Hepatocyte (in vitro differentiated cells): ENCODE measurements at regions not wholly inside any gene's neighbourhood (a gene's known extent, or its start where the extent isn't known, plus 50 kb on each side); places are given as distances from the start of the nearest gene placed in this dataset.

ENCODE experiments used
- DNase-seq: peaks from one replicate; pipeline ENCODE4 v3.0.0-alpha.2; 2016; ENCODE audit warnings: low spot score
- H2AFZ ChIP-seq: fragments of 200-600 bp; sonication (generic); 2 replicates; pipeline ENCODE4 v1.6.0; 2016; ENCODE audit warnings: antibody characterized with exemption, mild to moderate bottlenecking
- H3K27ac ChIP-seq: fragments of 200-600 bp; sonication (generic); 2 replicates; pipeline ENCODE4 v1.5.1; 2016; ENCODE audit warnings: mild to moderate bottlenecking
- H3K27me3 ChIP-seq: fragments of 200-600 bp; sonication (generic); 2 replicates; pipeline ENCODE4 v1.6.1; 2016
- H3K36me3 ChIP-seq: fragments of 200-600 bp; sonication (generic); replicated peaks from 2 replicates; pipeline ENCODE4 v1.5.1; 2016; ENCODE audit warnings: low read depth; ENCODE audit not compliant: insufficient read depth
- H3K4me1 ChIP-seq: fragments of 200-600 bp; sonication (generic); 2 replicates; pipeline ENCODE4 v1.5.1; 2016; ENCODE audit warnings: mild to moderate bottlenecking, moderate library complexity; ENCODE audit not compliant: insufficient read depth
- H3K4me2 ChIP-seq: fragments of 200-600 bp; sonication (generic); 2 replicates; pipeline ENCODE4 v1.6.0; 2016
- H3K4me3 ChIP-seq: fragments of 200-600 bp; sonication (generic); 2 replicates; pipeline ENCODE4 v1.5.1; 2016; ENCODE audit warnings: mild to moderate bottlenecking
- H3K79me2 ChIP-seq: fragments of 200-600 bp; sonication (generic); 2 replicates; pipeline ENCODE4 v1.6.0; 2017; ENCODE audit warnings: mild to moderate bottlenecking
- H3K9me2 ChIP-seq: fragments of 200-600 bp; sonication (generic); replicated peaks from 2 replicates; pipeline ENCODE4 v1.6.0; 2017; ENCODE audit warnings: mild to moderate bottlenecking; ENCODE audit not compliant: insufficient read depth
- H3K9me3 ChIP-seq: fragments of 200-600 bp; sonication (generic); 2 replicates; pipeline ENCODE4 v1.5.1; 2016; ENCODE audit warnings: low read depth, mild to moderate bottlenecking
- H4K20me1 ChIP-seq: fragments of 200-600 bp; sonication (generic); 2 replicates; pipeline ENCODE4 v1.6.0; 2016; ENCODE audit warnings: mild to moderate bottlenecking; ENCODE audit not compliant: insufficient read depth, poor library complexity, severe bottlenecking
- CTCF ChIP-seq: fragments of 200-600 bp; sonication (generic); IDR thresholded peaks from 2 replicates; pipeline ENCODE4 v1.5.1; 2016; ENCODE audit warnings: antibody characterized with exemption, mild to moderate bottlenecking; ENCODE audit not compliant: poor library complexity
- EZH2 ChIP-seq: fragments of 200-600 bp; sonication (generic); IDR thresholded peaks from 2 replicates; pipeline ENCODE4 v1.6.1; 2016; ENCODE audit warnings: antibody characterized with exemption, mild to moderate bottlenecking, borderline replicate concordance
- EZH2phosphoT487 ChIP-seq: fragments of 200-600 bp; sonication (generic); IDR thresholded peaks from one replicate; pipeline ENCODE4 v1.6.1; 2018; ENCODE audit warnings: antibody characterized with exemption, mild to moderate bottlenecking, low read depth, moderate library complexity; ENCODE audit not compliant: unreplicated experiment, severe bottlenecking
- WGBS: methylation state at CpG from one replicate; pipeline ENCODE4 v1.1.6; 2016; ENCODE audit warnings: low lambda C conversion rate; ENCODE audit errors: missing lambda C conversion rate; 5-methylcytosine and 5-hydroxymethylcytosine counted together

GRCh38 chr1:69455718-69456117 is 112.0 kb upstream of the LRRC7 start:
- WGBS, result 74% methylated on average over 3 of the region's 3 CpGs
- Histone ChIP-seq H3K4me1 (no peaks in the 10 kb centered on the region), H3K36me3 (no peaks in the 10 kb centered on the region), H3K27me3 (no peaks in the 10 kb centered on the region), H3K9me2 (no peaks in the 10 kb centered on the region), H4K20me1 (no peaks in the 10 kb centered on the region), H2AFZ (no peak overlapping the region), H3K9me3 (no peaks in the 10 kb centered on the region), H3K4me2 (no peak overlapping the region), H3K79me2 (no peaks in the 10 kb centered on the region), H3K4me3 (no peak overlapping the region), H3K27ac (no peak overlapping the region)
- no peak for TF ChIP-seq EZH2
- DNase-seq, result no peak

- no peak overlapping the region for H3K4me2 ChIP-seq
- no peaks in the 10 kb centered on the region for H3K79me2 ChIP-seq
- H3K4me3 ChIP-seq, result no peak overlapping the region
- no peaks in the 10 kb centered on the region for H3K27me3 ChIP-seq
- no peaks in the 10 kb centered on the region for H3K9me3 ChIP-seq
- H3K4me1 ChIP-seq, result no peaks in the 10 kb centered on the region
- no peaks in the 10 kb centered on the region for H4K20me1 ChIP-seq
- no peak overlapping the region for H3K27ac ChIP-seq
- no peaks in the 10 kb centered on the region for H3K9me2 ChIP-seq
- no peak overlapping the region for H2AFZ ChIP-seq
- DNase-seq, result no peak
- H3K36me3 ChIP-seq, result no peaks in the 10 kb centered on the region
- TF ChIP-seq CTCF, result no peak
Measured at GRCh38 chr1:69459244-69459643, 108.5 kb upstream of the LRRC7 start.

- H2AFZ ChIP-seq, result no peak overlapping the region
- no peaks in the 10 kb centered on the region for H3K4me1 ChIP-seq
- no peaks in the 10 kb centered on the region for H4K20me1 ChIP-seq
- no peak for DNase-seq
- H3K36me3 ChIP-seq, result no peaks in the 10 kb centered on the region
- 84% methylated on average over 2 of the region's 2 CpGs for WGBS
- no peak overlapping the region for H3K27ac ChIP-seq
- H3K4me2 ChIP-seq, result no peak overlapping the region
- no peaks in the 10 kb centered on the region for H3K79me2 ChIP-seq
- TF ChIP-seq CTCF (no peak), EZH2phosphoT487 (no peak), EZH2 (no peak)
- H3K9me2 ChIP-seq, result no peaks in the 10 kb centered on the region
- no peak overlapping the region for H3K4me3 ChIP-seq
- no peaks in the 10 kb centered on the region for H3K27me3 ChIP-seq
- H3K9me3 ChIP-seq, result no peaks in the 10 kb centered on the region
Measured at GRCh38 chr1:69475021-69475420, 92.7 kb upstream of the LRRC7 start.

- no peaks in the 10 kb centered on the region for H4K20me1 ChIP-seq
- no peak for DNase-seq
- H2AFZ ChIP-seq, result no peak overlapping the region
Measured at GRCh38 chr1:69479734-69480133, 88.0 kb upstream of the LRRC7 start.

More at GRCh38 chr1:69479734-69480133, 88.0 kb upstream of the LRRC7 start:
- Histone ChIP-seq H3K4me2 (no peak overlapping the region), H3K9me3 (no peaks in the 10 kb centered on the region), H3K27ac (no peak overlapping the region), H3K4me1 (no peaks in the 10 kb centered on the region), H3K4me3 (no peak overlapping the region), H3K27me3 (no peaks in the 10 kb centered on the region), H3K36me3 (no peaks in the 10 kb centered on the region), H3K79me2 (no peaks in the 10 kb centered on the region), H3K9me2 (no peaks in the 10 kb centered on the region)
- TF ChIP-seq EZH2phosphoT487, result no peak
- TF ChIP-seq EZH2, result no peak
- no peak for TF ChIP-seq CTCF
- WGBS, result 64% methylated on average over 1 of the region's 1 CpG
